ENCODE measurements at regions not wholly inside any gene's neighbourhood (a gene's known extent, or its start where the extent isn't known, plus 50 kb on each side); places are given as distances from the start of the nearest gene placed in this dataset.
A peak's percentile ranks its signal among the peaks of the same experiment; 100 is the strongest.

- no peak overlapping the region for H2BK5ac ChIP-seq (ENCODE audit: insufficient read length, low read length)
- H4K8ac ChIP-seq (replicated peaks; ENCODE audit: insufficient read length, low read depth, low read length): no peak overlapping the region
- no peak overlapping the region for H2AK5ac ChIP-seq (ENCODE audit: insufficient read length, low read length)
- H3K56ac ChIP-seq (ENCODE audit: insufficient read length, low read depth, low read length): no peak overlapping the region
- no peaks in the 10 kb centered on the region for H3K79me2 ChIP-seq (ENCODE audit: insufficient read depth, low read length)
- H3K23ac ChIP-seq (ENCODE audit: insufficient read length, low read depth, low read length): no peak overlapping the region
- no peak overlapping the region for H3K27ac ChIP-seq (ENCODE audit: insufficient read length, low read depth, low read length)
- H2AFZ ChIP-seq (ENCODE audit: low read length): no peak overlapping the region
- no peak overlapping the region for H3K9ac ChIP-seq (ENCODE audit: extremely low read depth, insufficient read length, low read length)
- no CpG with 5 or more reads among the region's 2 CpGs for WGBS (ENCODE audit: extremely low coverage, insufficient read length, low lambda C conversion rate)
- no peak for DNase-seq
- Mint-ChIP-seq H3K36me3 (ENCODE audit: insufficient read depth in 1 of 3, low read depth in 3 of 3) (no peaks in the 10 kb centered on the region), H3K4me1 (peaks cover 58 to 66% of the 10 kb centered on the region in 2 experiments), H3K27me3 (ENCODE audit: low read depth) (peaks cover 49% of the 10 kb centered on the region), H3K27ac (peak overlapping the region in 1 of 3 experiments; percentile 40; a peak in 1 of 7 replicates), H3K9me3 (peaks cover 0 to 7% of the 10 kb centered on the region in 2 experiments; a peak in 2 of 5 replicates), H3K4me3 (no peak overlapping the region)
- H4K20me1 ChIP-seq (ENCODE audit: control insufficient read depth, insufficient read depth, insufficient read length): no peaks in the 10 kb centered on the region
- H2BK120ac ChIP-seq (ENCODE audit: low read depth, low read length, poor library complexity, severe bottlenecking): no peak overlapping the region
- no peak overlapping the region for H2BK15ac ChIP-seq (ENCODE audit: low read depth, low read length)
- H3T11ph ChIP-seq (ENCODE audit: low read length): no peak overlapping the region
- no peak for TF ChIP-seq CTCF (conservative IDR thresholded peaks at IDR 0.05)
- H2BK20ac ChIP-seq (ENCODE audit: low read depth, low read length, poor library complexity, severe bottlenecking): no peak overlapping the region
- no peaks in the 10 kb centered on the region; the same call in 1 of the 2 replicates for H3K4me1 ChIP-seq (ENCODE audit: insufficient read depth, low read length)
- no peaks in the 10 kb centered on the region for H3K9me3 ChIP-seq (ENCODE audit: control insufficient read depth, low read depth, low read length)
- peaks cover 8% of the 10 kb centered on the region; the same call in 1 of the 2 replicates for H3K27me3 ChIP-seq (ENCODE audit: insufficient read depth, low read length)
- H3K14ac ChIP-seq (ENCODE audit: insufficient read depth, low read length): no peak overlapping the region
- no peak overlapping the region for H3K4ac ChIP-seq (ENCODE audit: low read depth, low read length)
- no peak overlapping the region for H2BK12ac ChIP-seq (ENCODE audit: insufficient read length, low read depth, low read length)
- H3K79me1 ChIP-seq (ENCODE audit: insufficient read depth, low read depth, low read length, poor library complexity, severe bottlenecking): no peaks in the 10 kb centered on the region
- H3K18ac ChIP-seq (ENCODE audit: insufficient read length, low read depth, low read length): no peak overlapping the region
- H3K4me2 ChIP-seq (ENCODE audit: insufficient read depth, insufficient read length, low read length): no peak overlapping the region
- H4K5ac ChIP-seq (ENCODE audit: insufficient read length, low read depth, low read length): no peak overlapping the region
- peaks cover 2% of the 10 kb centered on the region for H3K23me2 ChIP-seq (ENCODE audit: insufficient read length, low read depth, low read length, poor library complexity, severe bottlenecking)
- no peak overlapping the region for H4K91ac ChIP-seq (ENCODE audit: insufficient read length, low read depth, low read length)
These were observed 66.0 kb downstream of the ARL4C start for GRCh38 chr2:234430871-234431270.

Data from H9 (cell line).